ENCODE measurements at regions not wholly inside any gene's neighbourhood (a gene's known extent, or its start where the extent isn't known, plus 50 kb on each side); places are given as distances from the start of the nearest gene placed in this dataset.

- no peaks in the 10 kb centered on the region for H3K27me3 ChIP-seq (ENCODE audit: control insufficient read depth in 2 of 2, insufficient read depth in 2 of 2, low read length in 2 of 2)
- H3K4me1 ChIP-seq (ENCODE audit: control insufficient read depth in 1 of 2, insufficient read depth in 2 of 2, low read length in 2 of 2): no peaks in the 10 kb centered on the region
- H2AFZ ChIP-seq (ENCODE audit: insufficient read depth, low read depth, low read length, poor library complexity, severe bottlenecking): no peak overlapping the region
- no peak overlapping the region for H3K9ac ChIP-seq (ENCODE audit: insufficient read depth, low read length, poor library complexity, severe bottlenecking)
- H3K36me3 ChIP-seq (replicated peaks in 1 of 2; ENCODE audit: control insufficient read depth in 1 of 2, insufficient read depth in 2 of 2, low read length in 2 of 2): no peaks in the 10 kb centered on the region
- H4K20me1 ChIP-seq (ENCODE audit: insufficient read depth, low read length): no peaks in the 10 kb centered on the region
- no peak overlapping the region for H3K27ac Mint-ChIP-seq
- no peak for DNase-seq
- H3K36me3 Mint-ChIP-seq: no peaks in the 10 kb centered on the region
- no CpG with 5 or more reads among the region's 2 CpGs for WGBS (ENCODE audit: insufficient coverage)
- peaks cover 0 to 6% (median 3%) of the 10 kb centered on the region in 3 donors for H3K27me3 Mint-ChIP-seq (ENCODE audit: low read depth in 3 of 3)
- TF ChIP-seq CTCF (IDR thresholded peaks at IDR 0.05): no peak
- H3K4me2 ChIP-seq (replicated peaks; ENCODE audit: extremely low read depth, low read length, poor library complexity, severe bottlenecking): no peak overlapping the region
- peaks cover 0 to 11% (median 2%) of the 10 kb centered on the region in 7 donors for H3K9me3 Mint-ChIP-seq
- no peaks in the 10 kb centered on the region for H3K79me2 ChIP-seq (ENCODE audit: insufficient read depth, low read length)
- H3K27ac ChIP-seq (ENCODE audit: low read depth in 1 of 2, low read length in 2 of 2): no peak overlapping the region
- no peaks in the 10 kb centered on the region for H3K9me3 ChIP-seq (replicated peaks in 1 of 2; ENCODE audit: control insufficient read depth in 1 of 2, insufficient read depth in 1 of 2, low read length in 2 of 2)
- no peaks in the 10 kb centered on the region for H3K4me1 Mint-ChIP-seq
- H3K4me3 ChIP-seq (replicated peaks in 1 of 3; ENCODE audit: low read depth in 2 of 3, low read length in 3 of 3): no peak overlapping the region
- intact Hi-C loops (cut with micrococcal nuclease): no loop called here
- no peak overlapping the region for H3K4me3 Mint-ChIP-seq
These were observed 187.5 kb downstream of the SCG2 start for GRCh38 chr2:223414646-223415045.

- Mint-ChIP-seq H3K36me3 (no peaks in the 10 kb centered on the region), H3K4me3 (no peak overlapping the region), H3K9me3 (peaks cover 0 to 11% (median 2%) of the 10 kb centered on the region in 7 donors), H3K4me1 (no peaks in the 10 kb centered on the region), H3K27me3 (ENCODE audit: low read depth in 3 of 3) (peaks cover 0 to 6% (median 3%) of the 10 kb centered on the region in 3 donors), H3K27ac (no peak overlapping the region)
- H3K9me3 ChIP-seq (replicated peaks in 1 of 2; ENCODE audit: control insufficient read depth in 1 of 2, insufficient read depth in 1 of 2, low read length in 2 of 2): no peaks in the 10 kb centered on the region
- no peak overlapping the region for H3K27ac ChIP-seq (ENCODE audit: low read depth in 1 of 2, low read length in 2 of 2)
- intact Hi-C loops (cut with micrococcal nuclease): no loop called here
- H3K79me2 ChIP-seq (ENCODE audit: insufficient read depth, low read length): no peaks in the 10 kb centered on the region
- H4K20me1 ChIP-seq (ENCODE audit: insufficient read depth, low read length): no peaks in the 10 kb centered on the region
- no peaks in the 10 kb centered on the region for H3K27me3 ChIP-seq (ENCODE audit: control insufficient read depth in 2 of 2, insufficient read depth in 2 of 2, low read length in 2 of 2)
- TF ChIP-seq CTCF (IDR thresholded peaks at IDR 0.05): no peak
- no peak overlapping the region for H3K9ac ChIP-seq (ENCODE audit: insufficient read depth, low read length, poor library complexity, severe bottlenecking)
- no peaks in the 10 kb centered on the region for H3K4me1 ChIP-seq (ENCODE audit: control insufficient read depth in 1 of 2, insufficient read depth in 2 of 2, low read length in 2 of 2)
- 100% methylated on average over 1 of the region's 1 CpG for WGBS (ENCODE audit: insufficient coverage)
- no peak for DNase-seq
- H3K4me3 ChIP-seq (replicated peaks in 1 of 3; ENCODE audit: low read depth in 2 of 3, low read length in 3 of 3): no peak overlapping the region
- H2AFZ ChIP-seq (ENCODE audit: insufficient read depth, low read depth, low read length, poor library complexity, severe bottlenecking): no peak overlapping the region
- H3K36me3 ChIP-seq (replicated peaks in 1 of 2; ENCODE audit: control insufficient read depth in 1 of 2, insufficient read depth in 2 of 2, low read length in 2 of 2): no peaks in the 10 kb centered on the region
- no peak overlapping the region for H3K4me2 ChIP-seq (replicated peaks; ENCODE audit: extremely low read depth, low read length, poor library complexity, severe bottlenecking)
These were observed 187.1 kb downstream of the SCG2 start for GRCh38 chr2:223415071-223415470.
